ENCODE measurements at regions not wholly inside any gene's neighbourhood (a gene's known extent, or its start where the extent isn't known, plus 50 kb on each side); places are given as distances from the start of the nearest gene placed in this dataset.

DNA sequence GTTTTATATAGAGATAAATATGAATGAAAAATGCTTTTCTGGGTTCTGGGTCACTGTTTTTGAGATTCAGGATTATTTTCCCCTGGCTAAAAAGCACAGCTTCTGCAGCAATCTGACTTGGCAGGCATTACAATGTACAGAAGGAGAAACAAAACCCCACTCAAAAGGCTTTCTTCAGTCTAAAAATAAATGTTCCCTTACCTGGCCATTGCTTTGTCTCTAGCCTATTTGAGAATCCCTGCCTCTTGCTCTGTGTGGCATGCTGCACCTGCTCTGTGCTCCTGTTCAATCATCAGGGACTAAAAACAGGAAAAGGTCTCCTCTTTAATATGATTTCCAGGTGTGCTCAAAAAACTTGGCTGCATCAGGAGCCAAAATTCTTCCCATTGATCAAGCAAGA is 187.4 kb upstream of the STAC start:
- no peak overlapping the region for H3K27ac ChIP-seq (ENCODE audit: low read depth, low read length)
- H3K4me3 ChIP-seq (ENCODE audit: low read length) = no peak overlapping the region
- H3K27ac Mint-ChIP-seq = no peak overlapping the region
- CTCF ChIA-PET = no interaction called here
- H3K9me3 Mint-ChIP-seq = peaks cover 2 to 7% (median 3%) of the 10 kb centered on the region in 5 donors
- DNase-seq = no peak
- no peaks in the 10 kb centered on the region for H3K36me3 ChIP-seq (ENCODE audit: insufficient read depth, low read length)
- H3K27me3 Mint-ChIP-seq = peaks cover 0 to 1% of the 10 kb centered on the region in 2 donors
- POLR2A ChIA-PET = no interaction called here
- H3K4me1 ChIP-seq (ENCODE audit: insufficient read depth, low read length) = no peaks in the 10 kb centered on the region
- H3K9me3 ChIP-seq (ENCODE audit: low read length) = no peaks in the 10 kb centered on the region
- no peaks in the 10 kb centered on the region for H3K4me1 Mint-ChIP-seq
- no peak overlapping the region for H3K4me3 Mint-ChIP-seq
- H3K36me3 Mint-ChIP-seq = no peaks in the 10 kb centered on the region
- no peaks in the 10 kb centered on the region for H3K27me3 ChIP-seq (ENCODE audit: insufficient read depth, low read length, poor library complexity, severe bottlenecking)

DNA sequence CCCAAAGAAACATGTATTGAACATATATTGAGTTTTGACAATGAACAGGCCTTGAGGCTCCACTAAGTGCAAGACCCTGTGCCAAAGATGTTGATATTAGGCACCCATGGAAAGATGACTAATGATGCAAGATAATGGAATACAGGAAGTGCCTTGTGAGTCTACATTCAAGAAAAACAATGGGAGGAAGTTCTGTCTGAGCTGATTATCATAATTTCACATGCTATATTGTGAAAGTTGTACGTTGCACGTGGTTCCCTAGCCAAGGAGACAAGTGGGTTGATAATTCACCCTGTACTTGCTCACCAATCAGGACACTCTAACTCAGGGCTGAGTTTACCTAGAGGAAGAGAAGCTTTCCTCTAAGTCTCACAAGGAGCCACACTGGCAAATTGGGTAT is 186.9 kb upstream of the STAC start:
- Mint-ChIP-seq H3K4me3 (no peak overlapping the region), H3K27ac (no peak overlapping the region), H3K36me3 (no peaks in the 10 kb centered on the region), H3K4me1 (no peaks in the 10 kb centered on the region), H3K9me3 (peaks cover 2 to 7% (median 2%) of the 10 kb centered on the region in 5 donors), H3K27me3 (peaks cover 0 to 1% of the 10 kb centered on the region in 2 donors)
- CTCF ChIA-PET = no interaction called here
- Histone ChIP-seq H3K27me3 (ENCODE audit: insufficient read depth, low read length, poor library complexity, severe bottlenecking) (no peaks in the 10 kb centered on the region), H3K36me3 (ENCODE audit: insufficient read depth, low read length) (no peaks in the 10 kb centered on the region), H3K27ac (ENCODE audit: low read depth, low read length) (no peak overlapping the region), H3K4me1 (ENCODE audit: insufficient read depth, low read length) (no peaks in the 10 kb centered on the region), H3K9me3 (ENCODE audit: low read length) (no peaks in the 10 kb centered on the region), H3K4me3 (ENCODE audit: low read length) (no peak overlapping the region)
- POLR2A ChIA-PET = no interaction called here
- no peak for DNase-seq

- Mint-ChIP-seq H3K36me3 (no peaks in the 10 kb centered on the region), H3K27me3 (no peaks in the 10 kb centered on the region), H3K9me3 (peaks cover 0 to 12% (median 2%) of the 10 kb centered on the region in 5 donors), H3K4me1 (no peaks in the 10 kb centered on the region), H3K27ac (no peak overlapping the region), H3K4me3 (no peak overlapping the region)
- Histone ChIP-seq H3K4me3 (ENCODE audit: low read length) (no peak overlapping the region), H3K27me3 (ENCODE audit: insufficient read depth, low read length, poor library complexity, severe bottlenecking) (no peaks in the 10 kb centered on the region), H3K9me3 (ENCODE audit: low read length) (no peaks in the 10 kb centered on the region), H3K4me1 (ENCODE audit: insufficient read depth, low read length) (no peaks in the 10 kb centered on the region), H3K27ac (ENCODE audit: low read depth, low read length) (no peak overlapping the region), H3K36me3 (ENCODE audit: insufficient read depth, low read length) (no peaks in the 10 kb centered on the region)
- DNase-seq = no peak
- POLR2A ChIA-PET = no interaction called here
- CTCF ChIA-PET = no interaction called here
These were observed 184.2 kb upstream of the STAC start for GRCh38 chr3:36196058-36196457.

DNA sequence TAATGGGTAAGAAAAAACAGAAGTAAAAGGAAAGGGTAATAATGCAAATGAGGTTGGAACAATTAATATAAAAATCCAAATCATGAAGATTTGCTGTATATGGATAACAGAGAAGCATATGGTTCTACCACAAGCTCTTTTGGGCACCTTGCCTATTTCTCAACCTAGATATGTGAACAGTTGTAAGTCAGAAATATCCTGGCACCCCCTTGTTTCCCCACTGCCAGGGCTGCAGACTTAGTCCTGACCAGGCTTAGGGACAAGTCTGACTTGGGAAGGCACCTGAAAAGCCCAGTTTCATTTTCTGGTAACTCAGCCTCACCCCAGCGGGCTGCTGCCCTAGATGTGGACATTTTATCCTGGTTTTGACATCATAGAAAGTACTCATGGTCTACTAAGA is 183.2 kb upstream of the STAC start:
- ChIA-PET POLR2A (no interaction called here), CTCF (no interaction called here)
- H3K27me3 ChIP-seq (ENCODE audit: insufficient read depth, low read length, poor library complexity, severe bottlenecking) = no peaks in the 10 kb centered on the region
- Mint-ChIP-seq H3K27me3 (no peaks in the 10 kb centered on the region), H3K36me3 (no peaks in the 10 kb centered on the region), H3K4me1 (no peaks in the 10 kb centered on the region), H3K4me3 (no peak overlapping the region), H3K27ac (no peak overlapping the region), H3K9me3 (peaks cover 0 to 12% (median 0%) of the 10 kb centered on the region in 5 donors)
- no peak overlapping the region for H3K4me3 ChIP-seq (ENCODE audit: low read length)
- H3K9me3 ChIP-seq (ENCODE audit: low read length) = no peaks in the 10 kb centered on the region
- H3K4me1 ChIP-seq (ENCODE audit: insufficient read depth, low read length) = no peaks in the 10 kb centered on the region
- no peak overlapping the region for H3K27ac ChIP-seq (ENCODE audit: low read depth, low read length)
- DNase-seq = no peak
- no peaks in the 10 kb centered on the region for H3K36me3 ChIP-seq (ENCODE audit: insufficient read depth, low read length)

DNA sequence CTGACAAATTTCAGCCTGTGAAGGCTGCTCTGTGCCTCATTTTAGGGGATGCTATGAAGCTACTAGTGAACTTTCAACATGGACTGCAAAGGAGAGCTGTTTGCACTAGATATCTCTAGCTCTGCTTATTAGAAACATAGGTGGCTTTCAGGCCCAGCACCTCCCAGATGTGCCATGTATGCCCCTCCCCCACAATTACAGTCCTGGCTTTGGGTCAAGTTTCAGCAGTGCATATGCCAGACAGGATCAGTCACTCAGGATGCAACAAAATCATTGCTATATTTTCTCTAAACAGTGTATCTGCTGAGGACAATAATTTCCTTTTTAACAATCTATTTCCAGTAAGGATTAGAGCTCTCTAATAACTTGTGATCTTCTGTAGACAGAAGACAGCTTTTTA is 178.8 kb upstream of the STAC start:
- Mint-ChIP-seq H3K9me3 (peaks cover 0 to 12% (median 0%) of the 10 kb centered on the region in 5 donors), H3K4me3 (no peak overlapping the region), H3K27me3 (no peaks in the 10 kb centered on the region), H3K4me1 (no peaks in the 10 kb centered on the region), H3K27ac (no peak overlapping the region), H3K36me3 (no peaks in the 10 kb centered on the region)
- H3K9me3 ChIP-seq (ENCODE audit: low read length) = no peaks in the 10 kb centered on the region
- H3K4me1 ChIP-seq (ENCODE audit: insufficient read depth, low read length) = no peaks in the 10 kb centered on the region
- POLR2A ChIA-PET = no interaction called here
- no peaks in the 10 kb centered on the region for H3K27me3 ChIP-seq (ENCODE audit: insufficient read depth, low read length, poor library complexity, severe bottlenecking)
- CTCF ChIA-PET = no interaction called here
- no peak for DNase-seq
- no peaks in the 10 kb centered on the region for H3K36me3 ChIP-seq (ENCODE audit: insufficient read depth, low read length)
- H3K4me3 ChIP-seq (ENCODE audit: low read length) = no peak overlapping the region
- no peak overlapping the region for H3K27ac ChIP-seq (ENCODE audit: low read depth, low read length)

GRCh38 chr3:36206956-36207580 is 173.2 kb upstream of the STAC start:
- no peaks in the 10 kb centered on the region for H3K27me3 ChIP-seq (ENCODE audit: insufficient read depth, low read length, poor library complexity, severe bottlenecking)
- no peak for DNase-seq
- Mint-ChIP-seq H3K27me3 (peaks cover 0 to 4% of the 10 kb centered on the region in 2 donors), H3K4me3 (no peak overlapping the region), H3K27ac (no peak overlapping the region), H3K9me3 (no peaks in the 10 kb centered on the region), H3K4me1 (no peaks in the 10 kb centered on the region), H3K36me3 (no peaks in the 10 kb centered on the region)
- H3K27ac ChIP-seq (ENCODE audit: low read depth, low read length) = no peak overlapping the region
- no peaks in the 10 kb centered on the region for H3K9me3 ChIP-seq (ENCODE audit: low read length)
- no peaks in the 10 kb centered on the region for H3K4me1 ChIP-seq (ENCODE audit: insufficient read depth, low read length)
- ChIA-PET POLR2A (no interaction called here), CTCF (no interaction called here)
- no peaks in the 10 kb centered on the region for H3K36me3 ChIP-seq (ENCODE audit: insufficient read depth, low read length)
- no peak overlapping the region for H3K4me3 ChIP-seq (ENCODE audit: low read length)

DNA sequence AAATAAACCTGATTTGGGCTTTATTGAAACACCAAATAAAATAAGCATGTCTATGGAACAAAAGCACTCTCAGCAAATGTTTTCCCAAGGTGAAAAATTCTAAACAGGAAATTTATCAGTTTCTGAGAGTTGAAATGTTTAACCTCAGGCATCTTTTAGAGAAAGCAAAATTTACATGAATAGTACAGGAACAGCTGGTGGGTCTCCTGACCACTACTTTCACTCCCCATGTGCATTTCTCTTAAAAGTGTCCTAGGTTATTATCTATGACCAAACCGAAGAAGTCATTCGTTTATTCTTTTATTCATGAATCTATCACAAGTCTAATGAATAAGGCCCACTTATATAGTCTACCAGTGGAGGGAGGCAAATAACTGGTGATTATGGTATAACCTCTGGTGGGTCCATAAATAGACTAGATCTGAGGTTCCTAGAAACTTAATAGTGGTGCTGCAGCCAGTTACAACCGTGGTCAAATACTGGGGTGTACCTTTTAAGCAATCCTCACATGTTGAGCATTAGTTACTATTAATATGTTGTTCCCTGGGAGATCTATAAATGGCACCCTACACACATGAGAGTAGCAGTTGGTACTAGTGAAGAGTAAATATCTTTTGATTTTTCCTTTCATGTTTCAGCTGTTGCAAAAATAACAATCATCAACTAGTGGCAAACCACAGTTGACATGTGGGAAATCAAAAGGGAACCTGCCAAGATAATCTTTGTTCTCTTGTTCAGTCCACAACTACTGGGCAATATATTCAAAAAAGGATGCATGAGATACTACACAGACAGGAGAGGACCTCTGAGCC is 169.3 kb upstream of the STAC start:
- no peaks in the 10 kb centered on the region for H3K4me1 Mint-ChIP-seq
- no peaks in the 10 kb centered on the region for H3K36me3 Mint-ChIP-seq
- no peak overlapping the region for H3K27ac Mint-ChIP-seq
- H3K27me3 Mint-ChIP-seq = peaks cover 0 to 4% of the 10 kb centered on the region in 2 donors
- no peak overlapping the region for H3K4me3 Mint-ChIP-seq
- ChIA-PET CTCF (no interaction called here), POLR2A (no interaction called here)
- H3K27ac ChIP-seq (ENCODE audit: low read depth, low read length) = no peak overlapping the region
- DNase-seq = no peak
- H3K36me3 ChIP-seq (ENCODE audit: insufficient read depth, low read length) = no peaks in the 10 kb centered on the region
- H3K9me3 ChIP-seq (ENCODE audit: low read length) = no peaks in the 10 kb centered on the region
- H3K4me3 ChIP-seq (ENCODE audit: low read length) = no peak overlapping the region
- no peaks in the 10 kb centered on the region for H3K27me3 ChIP-seq (ENCODE audit: insufficient read depth, low read length, poor library complexity, severe bottlenecking)
- no peaks in the 10 kb centered on the region for H3K4me1 ChIP-seq (ENCODE audit: insufficient read depth, low read length)
- no peaks in the 10 kb centered on the region for H3K9me3 Mint-ChIP-seq

DNA sequence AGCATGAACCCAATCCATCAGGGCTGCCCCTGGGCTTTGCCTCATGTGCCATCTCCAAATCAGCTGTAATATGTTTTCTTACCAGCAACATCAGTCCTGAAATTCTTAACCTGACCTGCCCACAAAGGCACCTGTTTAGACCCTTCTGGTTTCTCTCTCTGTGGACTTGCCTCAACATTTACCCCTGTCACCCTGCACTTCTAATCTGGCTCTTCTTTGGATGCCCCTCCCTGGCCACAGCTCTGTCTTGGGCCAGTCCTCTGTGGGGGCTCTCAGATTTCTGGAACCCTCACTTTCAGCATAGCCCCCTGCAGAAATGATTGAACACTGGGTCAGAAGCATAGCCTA is 168.7 kb upstream of the STAC start:
- POLR2A ChIA-PET = no interaction called here

More for the DNA sequence above, 168.7 kb upstream of the STAC start:
- Histone ChIP-seq H3K27me3 (ENCODE audit: insufficient read depth, low read length, poor library complexity, severe bottlenecking) (no peaks in the 10 kb centered on the region), H3K4me3 (ENCODE audit: low read length) (no peak overlapping the region), H3K36me3 (ENCODE audit: insufficient read depth, low read length) (no peaks in the 10 kb centered on the region), H3K27ac (ENCODE audit: low read depth, low read length) (no peak overlapping the region), H3K4me1 (ENCODE audit: insufficient read depth, low read length) (no peaks in the 10 kb centered on the region), H3K9me3 (ENCODE audit: low read length) (no peaks in the 10 kb centered on the region)
- H3K27me3 Mint-ChIP-seq = peaks cover 0 to 4% of the 10 kb centered on the region in 2 donors
- CTCF ChIA-PET = no interaction called here
- H3K9me3 Mint-ChIP-seq = no peaks in the 10 kb centered on the region
- no peak overlapping the region for H3K4me3 Mint-ChIP-seq
- H3K4me1 Mint-ChIP-seq = no peaks in the 10 kb centered on the region
- no peaks in the 10 kb centered on the region for H3K36me3 Mint-ChIP-seq
- DNase-seq = no peak
- no peak overlapping the region for H3K27ac Mint-ChIP-seq
